ENCODE measurements at regions not wholly inside any gene's neighbourhood (a gene's known extent, or its start where the extent isn't known, plus 50 kb on each side); places are given as distances from the start of the nearest gene placed in this dataset.

- DNase-seq (ENCODE audit: low read depth, low spot score): no peak
- no peaks in the 10 kb centered on the region for H3K36me3 Mint-ChIP-seq (ENCODE audit: low read depth)
- peaks cover 2% of the 10 kb centered on the region for H3K27me3 Mint-ChIP-seq (ENCODE audit: low read depth)
- peaks cover 26% of the 10 kb centered on the region for H3K4me1 Mint-ChIP-seq
- peaks cover 14% of the 10 kb centered on the region for H3K9me3 Mint-ChIP-seq
- no peak for TF ChIP-seq CTCF (conservative IDR thresholded peaks at IDR 0.05)
- H3K4me3 Mint-ChIP-seq: no peak overlapping the region
- H3K27ac Mint-ChIP-seq (ENCODE audit: unreplicated experiment): no peak overlapping the region
Measured at GRCh38 chr14:55764784-55765183, 184.8 kb downstream of the KTN1 start.

GRCh38 chr14:55766071-55766470, 186.1 kb downstream of the KTN1 start:
- Mint-ChIP-seq H3K27ac (ENCODE audit: unreplicated experiment) (no peak overlapping the region), H3K4me3 (no peak overlapping the region), H3K9me3 (peaks cover 14% of the 10 kb centered on the region), H3K4me1 (peaks cover 20% of the 10 kb centered on the region), H3K36me3 (ENCODE audit: low read depth) (no peaks in the 10 kb centered on the region), H3K27me3 (ENCODE audit: low read depth) (peaks cover 2% of the 10 kb centered on the region)
- DNase-seq (ENCODE audit: low read depth, low spot score): no peak
- no peak for TF ChIP-seq CTCF (conservative IDR thresholded peaks at IDR 0.05)

- no peak for DNase-seq (ENCODE audit: low read depth, low spot score)
- Mint-ChIP-seq H3K4me3 (no peak overlapping the region), H3K4me1 (peaks cover 7% of the 10 kb centered on the region), H3K27ac (ENCODE audit: unreplicated experiment) (no peak overlapping the region), H3K36me3 (ENCODE audit: low read depth) (no peaks in the 10 kb centered on the region), H3K9me3 (peaks cover 14% of the 10 kb centered on the region), H3K27me3 (ENCODE audit: low read depth) (no peaks in the 10 kb centered on the region)
- no peak for TF ChIP-seq CTCF (conservative IDR thresholded peaks at IDR 0.05)
Measured at GRCh38 chr14:55767286-55767685, 187.3 kb downstream of the KTN1 start.

GRCh38 chr14:55769877-55770276, 189.9 kb downstream of the KTN1 start:
- Mint-ChIP-seq H3K9me3 (peaks cover 11% of the 10 kb centered on the region), H3K4me3 (no peak overlapping the region), H3K27me3 (ENCODE audit: low read depth) (no peaks in the 10 kb centered on the region), H3K27ac (ENCODE audit: unreplicated experiment) (no peak overlapping the region), H3K36me3 (ENCODE audit: low read depth) (no peaks in the 10 kb centered on the region), H3K4me1 (no peaks in the 10 kb centered on the region)
- no peak for TF ChIP-seq CTCF (conservative IDR thresholded peaks at IDR 0.05)
- no peak for DNase-seq (ENCODE audit: low read depth, low spot score)

- Mint-ChIP-seq H3K4me1 (no peaks in the 10 kb centered on the region), H3K9me3 (peaks cover 7% of the 10 kb centered on the region), H3K27ac (ENCODE audit: unreplicated experiment) (no peak overlapping the region), H3K36me3 (ENCODE audit: low read depth) (no peaks in the 10 kb centered on the region), H3K4me3 (no peak overlapping the region), H3K27me3 (ENCODE audit: low read depth) (no peaks in the 10 kb centered on the region)
- no peak for TF ChIP-seq CTCF (conservative IDR thresholded peaks at IDR 0.05)
- no peak for DNase-seq (ENCODE audit: low read depth, low spot score)
Measured at GRCh38 chr14:55771242-55771981, 191.4 kb downstream of the KTN1 start.
